ENCODE measurements at regions not wholly inside any gene's neighbourhood (a gene's known extent, or its start where the extent isn't known, plus 50 kb on each side); places are given as distances from the start of the nearest gene placed in this dataset.

- ATAC-seq (ENCODE audit: low FRiP score in 2 of 2): no peak
- 65 to 68% methylated on average over 7 of the region's 7 CpGs for WGBS, 2 donors
Measured at GRCh38 chr19:13579388-13580060, 73.2 kb upstream of the CACNA1A start.

GRCh38 chr19:13576726-13577125, 70.4 kb upstream of the CACNA1A start:
- Histone ChIP-seq H3K9me3 (peaks cover 4 to 14% (median 9%) of the 10 kb centered on the region in 4 donors), H3K27ac (no peak overlapping the region), H3K4me3 (no peak overlapping the region), H3K4me1 (no peaks in the 10 kb centered on the region), H3K27me3 (no peaks in the 10 kb centered on the region), H3K36me3 (no peaks in the 10 kb centered on the region)
- ATAC-seq (ENCODE audit: low FRiP score in 2 of 2): no peak
- TF ChIP-seq CTCF (IDR thresholded peaks at IDR 0.05): no peak
- TF ChIP-seq POLR2A (IDR thresholded peaks at IDR 0.05): no peak
- TF ChIP-seq POLR2AphosphoS5 (IDR thresholded peaks at IDR 0.05): no peak
- TF ChIP-seq EP300 (IDR thresholded peaks at IDR 0.05): no peak
- no peak for DNase-seq
- WGBS, 2 donors: 85 to 97% methylated on average over 2 of the region's 2 CpGs

More at GRCh38 chr19:13579388-13580060, 73.2 kb upstream of the CACNA1A start:
- TF ChIP-seq POLR2AphosphoS5 (IDR thresholded peaks at IDR 0.05): no peak
- no peak for TF ChIP-seq CTCF (IDR thresholded peaks at IDR 0.05)
- no peak for TF ChIP-seq EP300 (IDR thresholded peaks at IDR 0.05)
- no peak for TF ChIP-seq POLR2A (IDR thresholded peaks at IDR 0.05)
- H3K27me3 ChIP-seq: no peaks in the 10 kb centered on the region
- no peaks in the 10 kb centered on the region for H3K4me1 ChIP-seq
- H3K36me3 ChIP-seq: no peaks in the 10 kb centered on the region
- H3K4me3 ChIP-seq: no peak overlapping the region
- no peak overlapping the region for H3K27ac ChIP-seq
- DNase-seq: no peak
- H3K9me3 ChIP-seq: peaks cover 4 to 14% (median 9%) of the 10 kb centered on the region in 4 donors

GRCh38 chr19:13574933-13575332, 68.7 kb upstream of the CACNA1A start:
- no peaks in the 10 kb centered on the region for H3K27me3 ChIP-seq
- DNase-seq (peak in 1 of 2 donors; percentile 33), ATAC-seq (ENCODE audit: low FRiP score in 2 of 2) (no peak)
- H3K36me3 ChIP-seq: no peaks in the 10 kb centered on the region
- 62 to 63% methylated on average over 8 to 11 of the region's 11 CpGs for WGBS, 2 donors
- H3K27ac ChIP-seq: no peak overlapping the region
- H3K4me1 ChIP-seq: no peaks in the 10 kb centered on the region
- TF ChIP-seq CTCF (IDR thresholded peaks at IDR 0.05): no peak
- TF ChIP-seq POLR2A (IDR thresholded peaks at IDR 0.05): no peak
- TF ChIP-seq EP300 (IDR thresholded peaks at IDR 0.05): no peak
- no peak for TF ChIP-seq POLR2AphosphoS5 (IDR thresholded peaks at IDR 0.05)
- no peak overlapping the region for H3K4me3 ChIP-seq
- H3K9me3 ChIP-seq: peaks cover 4 to 14% (median 9%) of the 10 kb centered on the region in 4 donors

GRCh38 chr19:13573056-13573667, 66.9 kb upstream of the CACNA1A start:
- no peak overlapping the region for H3K27ac ChIP-seq
- ATAC-seq (ENCODE audit: low FRiP score in 2 of 2): no peak
- peaks cover 4 to 10% (median 8%) of the 10 kb centered on the region in 4 donors for H3K9me3 ChIP-seq
- no peaks in the 10 kb centered on the region for H3K27me3 ChIP-seq
- no peaks in the 10 kb centered on the region for H3K4me1 ChIP-seq
- WGBS, 2 donors: 39 to 44% methylated on average over 13 of the region's 13 CpGs
- H3K4me3 ChIP-seq: no peak overlapping the region
- DNase-seq: no peak
- no peaks in the 10 kb centered on the region for H3K36me3 ChIP-seq
- TF ChIP-seq CTCF (IDR thresholded peaks at IDR 0.05) (no peak), POLR2AphosphoS5 (IDR thresholded peaks at IDR 0.05) (no peak), EP300 (IDR thresholded peaks at IDR 0.05) (no peak), POLR2A (IDR thresholded peaks at IDR 0.05) (no peak)
